ENCODE measurements at regions not wholly inside any gene's neighbourhood (a gene's known extent, or its start where the extent isn't known, plus 50 kb on each side); places are given as distances from the start of the nearest gene placed in this dataset.
"Not testable (repeated sequence)": the region's sequence is repeated elsewhere in the genome, so short reads cannot be mapped to it uniquely, and the experiment has no call there.

DNA sequence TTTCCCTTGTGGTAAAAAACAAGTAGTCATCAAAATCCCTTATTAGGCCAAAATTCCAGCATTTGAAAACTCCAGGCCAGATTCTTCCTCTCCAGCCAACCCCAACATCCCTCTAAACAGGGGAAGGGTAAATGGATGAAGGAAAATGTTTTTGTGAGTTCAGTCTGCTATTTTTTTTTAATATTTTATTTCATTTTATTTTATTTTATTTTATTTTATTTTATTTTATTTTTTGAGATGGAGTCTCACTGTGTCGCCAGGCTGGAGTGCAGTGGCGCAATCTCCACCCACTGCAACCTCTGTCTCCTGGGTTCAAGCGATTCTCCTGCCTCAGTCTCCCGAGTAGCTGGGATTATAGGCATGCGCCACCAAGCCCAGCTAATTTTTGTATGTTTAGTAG, 74.5 kb upstream of the CHST15 start:
- TF ChIP-seq, protein P1, sequence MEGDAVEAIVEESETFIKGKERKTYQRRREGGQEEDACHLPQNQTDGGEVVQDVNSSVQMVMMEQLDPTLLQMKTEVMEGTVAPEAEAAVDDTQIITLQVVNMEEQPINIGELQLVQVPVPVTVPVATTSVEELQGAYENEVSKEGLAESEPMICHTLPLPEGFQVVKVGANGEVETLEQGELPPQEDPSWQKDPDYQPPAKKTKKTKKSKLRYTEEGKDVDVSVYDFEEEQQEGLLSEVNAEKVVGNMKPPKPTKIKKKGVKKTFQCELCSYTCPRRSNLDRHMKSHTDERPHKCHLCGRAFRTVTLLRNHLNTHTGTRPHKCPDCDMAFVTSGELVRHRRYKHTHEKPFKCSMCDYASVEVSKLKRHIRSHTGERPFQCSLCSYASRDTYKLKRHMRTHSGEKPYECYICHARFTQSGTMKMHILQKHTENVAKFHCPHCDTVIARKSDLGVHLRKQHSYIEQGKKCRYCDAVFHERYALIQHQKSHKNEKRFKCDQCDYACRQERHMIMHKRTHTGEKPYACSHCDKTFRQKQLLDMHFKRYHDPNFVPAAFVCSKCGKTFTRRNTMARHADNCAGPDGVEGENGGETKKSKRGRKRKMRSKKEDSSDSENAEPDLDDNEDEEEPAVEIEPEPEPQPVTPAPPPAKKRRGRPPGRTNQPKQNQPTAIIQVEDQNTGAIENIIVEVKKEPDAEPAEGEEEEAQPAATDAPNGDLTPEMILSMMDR (conservative IDR thresholded peaks at IDR 0.05; ENCODE audit: low read length): not testable (repeated sequence)
- not testable (repeated sequence) for TF ChIP-seq EZH2phosphoT487 (IDR thresholded peaks at IDR 0.05; ENCODE audit: borderline replicate concordance, low read depth, low read length)
